Loucy (cell line): ENCODE measurements at regions not wholly inside any gene's neighbourhood (a gene's known extent, or its start where the extent isn't known, plus 50 kb on each side); places are given as distances from the start of the nearest gene placed in this dataset.

Source experiments
- H2AFZ ChIP-seq: fragments of 200-600 bp; sonication (generic); 2 replicates; pipeline ENCODE4 v1.6.0; 2016; ENCODE audit warnings: antibody characterized with exemption, mild to moderate bottlenecking, low read length, moderate library complexity
- H3F3A ChIP-seq: fragments of 200-600 bp; 2 replicates; pipeline ENCODE4 v1.6.0; 2016; ENCODE audit warnings: antibody characterized with exemption, low read depth, mild to moderate bottlenecking
- H3K27me3 ChIP-seq: fragments of 200-600 bp; sonication (generic); 2 replicates; pipeline ENCODE4 v1.6.1; 2014; ENCODE audit warnings: low read length, mild to moderate bottlenecking; ENCODE audit not compliant: insufficient read depth, poor library complexity, severe bottlenecking
- H3K36me3 ChIP-seq: fragments of 200-600 bp; sonication (generic); 2 replicates; pipeline ENCODE4 v1.6.1; 2016; ENCODE audit warnings: low read length; ENCODE audit not compliant: insufficient read depth
- H3K4me1 ChIP-seq: fragments of 200-600 bp; sonication (generic); 2 replicates; pipeline ENCODE4 v1.5.1; 2014; ENCODE audit warnings: low read length, mild to moderate bottlenecking; ENCODE audit not compliant: insufficient read depth, poor library complexity, severe bottlenecking
- H3K4me2 ChIP-seq: fragments of 200-600 bp; sonication (generic); 2 replicates; pipeline ENCODE4 v1.6.0; 2014; ENCODE audit warnings: antibody characterized with exemption, low read length, low read depth, mild to moderate bottlenecking; ENCODE audit not compliant: poor library complexity, severe bottlenecking
- H3K4me3 ChIP-seq: fragments of 200-600 bp; sonication (generic); 2 replicates; pipeline ENCODE4 v1.5.1; 2014; ENCODE audit warnings: low read length, mild to moderate bottlenecking, mixed read lengths; ENCODE audit not compliant: poor library complexity, severe bottlenecking
- H3K79me2 ChIP-seq: fragments of 200-600 bp; sonication (generic); 2 replicates; pipeline ENCODE4 v1.6.1; 2014; ENCODE audit warnings: low read length; ENCODE audit not compliant: insufficient read depth
- H3K9ac ChIP-seq: fragments of 200-600 bp; sonication (generic); 2 replicates; pipeline ENCODE4 v1.6.0; 2014; ENCODE audit warnings: mild to moderate bottlenecking, low read depth, low read length, moderate library complexity; ENCODE audit not compliant: poor library complexity, severe bottlenecking
- H3K9me2 ChIP-seq: fragments of 200-600 bp; sonication (generic); replicated peaks from 2 replicates; pipeline ENCODE4 v1.6.1; 2016; ENCODE audit warnings: low read depth, low read length, mixed read lengths
- H3K9me3 ChIP-seq: fragments of 200-600 bp; sonication (generic); 2 replicates; pipeline ENCODE4 v1.6.1; 2014; ENCODE audit warnings: mild to moderate bottlenecking, antibody characterized with exemption, low read length, low read depth; ENCODE audit not compliant: insufficient read depth
- H4K20me1 ChIP-seq: fragments of 200-600 bp; sonication (generic); 2 replicates; pipeline ENCODE4 v1.6.0; 2014; ENCODE audit warnings: antibody characterized with exemption, low read length, mild to moderate bottlenecking; ENCODE audit not compliant: insufficient read depth, poor library complexity, severe bottlenecking
- EZH2phosphoT487 ChIP-seq: fragments of 200-600 bp; IDR thresholded peaks from 2 replicates; pipeline ENCODE4 v1.6.1; 2018; ENCODE audit warnings: antibody characterized with exemption, mild to moderate bottlenecking, moderate library complexity, borderline replicate concordance
- TF ChIP-seq, protein P1 (sequence below): fragments of 200-600 bp; sonication (generic); conservative IDR thresholded peaks from 2 replicates; pipeline ENCODE4 v1.5.1; 2014; ENCODE audit warnings: mild to moderate bottlenecking, antibody characterized with exemption, low read length

DNA sequence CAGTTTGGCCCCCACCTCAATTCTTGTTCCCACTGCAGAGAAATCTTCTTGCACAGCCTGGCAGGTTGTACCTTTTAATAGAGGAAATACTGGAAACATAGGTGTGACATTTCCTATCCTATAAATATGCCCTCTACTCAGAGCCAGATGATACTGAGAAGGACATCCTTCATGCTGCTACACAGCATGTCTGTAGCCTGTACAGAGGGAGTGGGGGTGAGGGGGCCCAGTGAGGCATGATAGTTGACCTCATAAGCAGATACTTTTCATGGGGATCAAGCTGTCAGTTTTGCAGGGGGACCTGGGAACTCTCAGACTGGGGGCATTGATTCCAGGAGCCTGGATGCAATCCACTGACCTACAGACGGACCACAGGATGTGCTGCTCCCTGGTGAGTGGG lies 96.2 kb upstream of the TOP1 start:
- no peaks in the 10 kb centered on the region for H4K20me1 ChIP-seq
- no peaks in the 10 kb centered on the region for H3K9me2 ChIP-seq
- H2AFZ ChIP-seq = no peak overlapping the region
- no peaks in the 10 kb centered on the region for H3K27me3 ChIP-seq
- H3K79me2 ChIP-seq = no peaks in the 10 kb centered on the region
- TF ChIP-seq, protein P1, sequence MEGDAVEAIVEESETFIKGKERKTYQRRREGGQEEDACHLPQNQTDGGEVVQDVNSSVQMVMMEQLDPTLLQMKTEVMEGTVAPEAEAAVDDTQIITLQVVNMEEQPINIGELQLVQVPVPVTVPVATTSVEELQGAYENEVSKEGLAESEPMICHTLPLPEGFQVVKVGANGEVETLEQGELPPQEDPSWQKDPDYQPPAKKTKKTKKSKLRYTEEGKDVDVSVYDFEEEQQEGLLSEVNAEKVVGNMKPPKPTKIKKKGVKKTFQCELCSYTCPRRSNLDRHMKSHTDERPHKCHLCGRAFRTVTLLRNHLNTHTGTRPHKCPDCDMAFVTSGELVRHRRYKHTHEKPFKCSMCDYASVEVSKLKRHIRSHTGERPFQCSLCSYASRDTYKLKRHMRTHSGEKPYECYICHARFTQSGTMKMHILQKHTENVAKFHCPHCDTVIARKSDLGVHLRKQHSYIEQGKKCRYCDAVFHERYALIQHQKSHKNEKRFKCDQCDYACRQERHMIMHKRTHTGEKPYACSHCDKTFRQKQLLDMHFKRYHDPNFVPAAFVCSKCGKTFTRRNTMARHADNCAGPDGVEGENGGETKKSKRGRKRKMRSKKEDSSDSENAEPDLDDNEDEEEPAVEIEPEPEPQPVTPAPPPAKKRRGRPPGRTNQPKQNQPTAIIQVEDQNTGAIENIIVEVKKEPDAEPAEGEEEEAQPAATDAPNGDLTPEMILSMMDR = no peak
- TF ChIP-seq EZH2phosphoT487 = no peak
- peak overlapping the region; percentile 53 for H3K4me3 ChIP-seq
- no peaks in the 10 kb centered on the region for H3K36me3 ChIP-seq
- 0 out of 2 replicates have a peak, but pooled peaks cover 7% of the 10 kb centered on the region for H3F3A ChIP-seq
- peak overlapping the region; percentile 77 for H3K9ac ChIP-seq
- H3K9me3 ChIP-seq = no peaks in the 10 kb centered on the region
- H3K4me1 ChIP-seq = peaks cover 50% of the 10 kb centered on the region
- H3K4me2 ChIP-seq = peak overlapping the region; percentile 66

DNA sequence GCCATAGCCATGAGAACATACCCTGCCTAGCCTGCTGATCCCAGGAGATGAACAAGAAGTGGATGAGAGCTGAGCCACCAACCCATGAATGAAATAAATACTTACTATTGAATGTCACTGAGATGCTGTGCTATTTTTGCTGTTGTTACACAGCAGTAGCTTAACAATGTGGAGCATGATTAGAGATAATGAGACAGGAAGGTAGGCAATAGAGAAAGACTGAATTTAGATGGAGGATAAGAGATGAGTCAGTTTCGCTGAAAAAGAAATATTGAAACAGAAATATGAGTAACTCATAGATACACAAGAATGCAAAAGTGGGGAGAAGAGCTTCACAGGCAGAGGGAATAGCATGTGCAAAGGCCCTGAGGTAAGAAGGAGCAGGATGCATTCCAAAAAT lies 94.9 kb upstream of the TOP1 start:
- no peak overlapping the region for H3K4me3 ChIP-seq
- H3K4me1 ChIP-seq = peaks cover 47% of the 10 kb centered on the region

DNA sequence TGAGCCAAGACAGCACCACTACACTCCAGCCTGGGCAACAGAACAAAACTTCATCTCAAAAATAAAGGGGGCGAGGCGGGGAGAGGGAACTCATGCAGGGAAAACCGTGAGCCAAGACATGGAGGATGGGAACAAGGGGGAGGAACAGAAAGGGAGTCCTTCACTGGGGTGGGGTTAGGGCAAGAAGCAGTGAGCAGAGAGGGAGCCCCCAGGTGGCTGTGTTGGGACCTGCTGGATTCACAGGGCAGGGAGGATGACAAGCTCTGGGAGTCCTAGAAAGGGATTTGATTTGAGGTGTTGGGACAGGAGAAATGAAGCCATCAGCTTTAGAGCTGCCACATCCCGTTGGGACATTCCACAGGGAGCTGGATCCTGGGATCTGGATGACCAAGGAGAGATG lies 90.6 kb upstream of the TOP1 start:
- no peak for TF ChIP-seq EZH2phosphoT487
- TF ChIP-seq, protein P1 = peak; percentile 68
- Histone ChIP-seq H3K79me2 (no peaks in the 10 kb centered on the region), H3K9me3 (no peaks in the 10 kb centered on the region), H4K20me1 (no peaks in the 10 kb centered on the region), H2AFZ (no peak overlapping the region), H3K9me2 (no peaks in the 10 kb centered on the region), H3K4me2 (no peak overlapping the region), H3F3A (0 out of 2 replicates have a peak, but pooled peaks cover 4% of the 10 kb centered on the region), H3K9ac (no peak overlapping the region), H3K4me3 (no peak overlapping the region), H3K36me3 (no peaks in the 10 kb centered on the region), H3K27me3 (no peaks in the 10 kb centered on the region), H3K4me1 (peaks cover 32% of the 10 kb centered on the region)

More for the DNA sequence above, 94.9 kb upstream of the TOP1 start:
- H3K9ac ChIP-seq = no peak overlapping the region
- no peaks in the 10 kb centered on the region for H3K9me3 ChIP-seq
- no peaks in the 10 kb centered on the region for H3K36me3 ChIP-seq
- H3K79me2 ChIP-seq = no peaks in the 10 kb centered on the region
- 0 out of 2 replicates have a peak, but pooled peaks cover 7% of the 10 kb centered on the region for H3F3A ChIP-seq
- no peaks in the 10 kb centered on the region for H3K27me3 ChIP-seq
- no peak overlapping the region for H2AFZ ChIP-seq
- no peak for TF ChIP-seq EZH2phosphoT487
- TF ChIP-seq, protein P1 = no peak
- no peaks in the 10 kb centered on the region for H4K20me1 ChIP-seq
- no peak overlapping the region for H3K4me2 ChIP-seq
- H3K9me2 ChIP-seq = no peaks in the 10 kb centered on the region
